ENCODE measurements at regions not wholly inside any gene's neighbourhood (a gene's known extent, or its start where the extent isn't known, plus 50 kb on each side); places are given as distances from the start of the nearest gene placed in this dataset.
"Not testable (repeated sequence)": the region's sequence is repeated elsewhere in the genome, so short reads cannot be mapped to it uniquely, and the experiment has no call there.

DNA sequence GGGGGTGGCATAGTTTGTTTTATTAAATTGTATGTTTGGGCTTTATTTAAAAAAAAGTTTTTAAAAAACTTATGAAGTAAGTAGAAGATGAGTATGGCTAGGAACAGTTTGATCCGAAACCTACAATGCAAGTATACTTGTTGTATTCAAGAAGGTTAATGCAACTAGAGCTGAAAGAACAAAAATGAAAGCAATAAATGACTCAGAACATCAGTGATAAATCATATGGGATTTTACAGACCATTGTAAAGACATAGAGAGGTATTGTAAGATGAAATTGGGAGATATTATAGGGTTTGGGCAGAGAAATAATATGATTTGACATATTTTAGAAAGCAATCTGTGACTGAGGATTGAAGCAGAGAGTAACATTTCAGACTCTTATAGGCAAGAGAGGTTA, 1135.3 kb downstream of the SLITRK5 start:
- Mint-ChIP-seq H3K9me3 (peaks cover 7% of the 10 kb centered on the region), H3K27me3 (no peaks in the 10 kb centered on the region), H3K4me3 (no peak overlapping the region), H3K4me1 (no peaks in the 10 kb centered on the region), H3K36me3 (ENCODE audit: low read depth) (no peaks in the 10 kb centered on the region), H3K27ac (no peak overlapping the region)
- ChIA-PET POLR2A (no interaction called here), CTCF (no interaction called here)
- intact Hi-C loops (cut with micrococcal nuclease): no loop called here
- ATAC-seq (ENCODE audit: low read depth) (no peak), DNase-seq (no peak)
- TF ChIP-seq, protein P1, sequence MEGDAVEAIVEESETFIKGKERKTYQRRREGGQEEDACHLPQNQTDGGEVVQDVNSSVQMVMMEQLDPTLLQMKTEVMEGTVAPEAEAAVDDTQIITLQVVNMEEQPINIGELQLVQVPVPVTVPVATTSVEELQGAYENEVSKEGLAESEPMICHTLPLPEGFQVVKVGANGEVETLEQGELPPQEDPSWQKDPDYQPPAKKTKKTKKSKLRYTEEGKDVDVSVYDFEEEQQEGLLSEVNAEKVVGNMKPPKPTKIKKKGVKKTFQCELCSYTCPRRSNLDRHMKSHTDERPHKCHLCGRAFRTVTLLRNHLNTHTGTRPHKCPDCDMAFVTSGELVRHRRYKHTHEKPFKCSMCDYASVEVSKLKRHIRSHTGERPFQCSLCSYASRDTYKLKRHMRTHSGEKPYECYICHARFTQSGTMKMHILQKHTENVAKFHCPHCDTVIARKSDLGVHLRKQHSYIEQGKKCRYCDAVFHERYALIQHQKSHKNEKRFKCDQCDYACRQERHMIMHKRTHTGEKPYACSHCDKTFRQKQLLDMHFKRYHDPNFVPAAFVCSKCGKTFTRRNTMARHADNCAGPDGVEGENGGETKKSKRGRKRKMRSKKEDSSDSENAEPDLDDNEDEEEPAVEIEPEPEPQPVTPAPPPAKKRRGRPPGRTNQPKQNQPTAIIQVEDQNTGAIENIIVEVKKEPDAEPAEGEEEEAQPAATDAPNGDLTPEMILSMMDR (IDR thresholded peaks at IDR 0.05): no peak

DNA sequence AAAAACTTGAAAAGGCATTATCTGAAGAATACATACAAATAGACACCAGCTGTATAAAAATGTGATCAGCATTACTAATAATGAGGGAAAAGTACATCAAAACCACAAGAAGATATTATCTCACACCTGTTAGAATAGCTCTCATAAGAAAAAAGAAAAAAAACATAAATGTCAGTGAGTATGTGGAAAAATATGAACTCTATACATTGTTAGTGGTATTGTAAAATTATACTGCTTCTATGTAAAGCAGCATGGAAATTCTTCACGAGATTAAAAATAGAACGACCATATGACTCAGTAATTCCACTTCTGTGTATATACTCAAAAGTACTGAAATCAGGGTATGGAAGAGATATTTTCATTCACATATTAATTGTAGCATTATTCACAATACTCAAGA, 1146.4 kb downstream of the SLITRK5 start:
- H3K4me3 Mint-ChIP-seq: no peak overlapping the region
- no peaks in the 10 kb centered on the region for H3K4me1 Mint-ChIP-seq
- H3K27ac Mint-ChIP-seq: no peak overlapping the region
- no peaks in the 10 kb centered on the region for H3K27me3 Mint-ChIP-seq
- POLR2A ChIA-PET: no interaction called here
- no peaks in the 10 kb centered on the region for H3K36me3 Mint-ChIP-seq (ENCODE audit: low read depth)
- DNase-seq (no peak), ATAC-seq (ENCODE audit: low read depth) (no peak)
- peaks cover 3% of the 10 kb centered on the region for H3K9me3 Mint-ChIP-seq
- intact Hi-C loops (cut with micrococcal nuclease): no loop called here
- CTCF ChIA-PET: no interaction called here
- TF ChIP-seq, protein P1 (IDR thresholded peaks at IDR 0.05): no peak

DNA sequence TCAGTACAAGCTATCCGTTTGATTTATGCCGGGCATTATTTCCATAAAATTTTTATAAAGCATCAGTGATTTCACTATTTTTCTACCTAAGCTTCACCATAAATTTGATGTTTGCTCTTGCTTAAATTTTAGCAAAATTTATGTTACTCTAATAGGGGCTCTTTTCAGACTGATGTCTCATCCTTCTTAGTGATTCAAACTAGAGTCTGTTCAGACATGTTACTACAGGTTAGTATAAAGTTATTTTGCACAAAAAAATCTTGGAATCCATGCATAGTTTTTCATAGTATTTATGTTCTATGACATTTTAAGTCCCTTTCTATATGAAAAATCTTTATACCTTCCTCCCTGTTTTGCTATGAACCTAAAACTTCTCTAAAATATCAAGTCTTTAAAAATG, 1151.9 kb downstream of the SLITRK5 start:
- Mint-ChIP-seq H3K4me1 (no peaks in the 10 kb centered on the region), H3K27ac (no peak overlapping the region), H3K36me3 (ENCODE audit: low read depth) (no peaks in the 10 kb centered on the region), H3K27me3 (no peaks in the 10 kb centered on the region), H3K9me3 (peaks cover 6% of the 10 kb centered on the region), H3K4me3 (no peak overlapping the region)
- intact Hi-C loops (cut with micrococcal nuclease): no loop called here
- DNase-seq (no peak), ATAC-seq (ENCODE audit: low read depth) (no peak)
- ChIA-PET CTCF (no interaction called here), POLR2A (no interaction called here)
- TF ChIP-seq, protein P1 (IDR thresholded peaks at IDR 0.05): no peak

DNA sequence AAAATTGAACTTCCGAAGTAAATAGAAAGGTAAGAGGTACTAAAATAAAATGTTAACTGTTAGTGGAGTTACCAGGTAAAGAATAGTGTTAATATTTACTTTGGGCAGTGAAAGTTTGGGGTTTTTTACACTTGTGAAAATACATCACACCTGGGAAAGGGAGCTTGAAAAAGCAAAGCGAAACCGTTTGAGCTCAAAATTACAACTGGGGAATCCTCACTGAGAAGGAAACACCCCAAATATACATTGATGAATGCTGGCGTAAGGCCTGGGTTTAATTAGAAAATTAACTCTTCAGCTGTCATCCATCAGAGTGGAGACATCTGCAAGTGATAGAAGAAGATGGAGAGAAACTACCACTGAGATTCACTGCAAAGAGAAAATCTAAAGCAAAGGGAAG, 1153.0 kb downstream of the SLITRK5 start:
- Mint-ChIP-seq H3K4me1 (no peaks in the 10 kb centered on the region), H3K4me3 (no peak overlapping the region), H3K27me3 (no peaks in the 10 kb centered on the region), H3K36me3 (ENCODE audit: low read depth) (no peaks in the 10 kb centered on the region), H3K9me3 (peaks cover 9% of the 10 kb centered on the region), H3K27ac (no peak overlapping the region)
- CTCF ChIA-PET: no interaction called here
- TF ChIP-seq, protein P1 (IDR thresholded peaks at IDR 0.05): no peak
- POLR2A ChIA-PET: no interaction called here
- DNase-seq (no peak), ATAC-seq (ENCODE audit: low read depth) (no peak)
- intact Hi-C loops (cut with micrococcal nuclease): no loop called here

DNA sequence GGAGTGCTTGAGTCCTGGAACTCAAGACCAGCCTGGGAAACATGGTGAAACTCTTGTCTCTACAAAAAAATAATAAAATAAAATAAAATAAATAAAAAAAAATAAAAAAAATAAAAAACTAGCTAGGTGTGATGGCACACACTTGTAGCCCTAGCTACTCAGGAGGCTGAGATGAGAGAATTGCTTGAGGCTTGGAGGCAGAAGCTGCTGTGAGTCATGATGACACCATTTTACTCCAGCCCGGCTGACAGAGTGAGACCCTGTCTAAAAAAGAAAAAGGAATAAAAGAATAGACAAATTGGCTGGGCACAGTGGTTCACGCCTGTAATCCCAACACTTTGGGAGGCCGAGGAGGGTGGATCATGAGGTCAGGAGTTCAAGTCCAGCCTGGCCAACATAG, 1168.9 kb downstream of the SLITRK5 start:
- ATAC-seq (ENCODE audit: low read depth): no peak
- POLR2A ChIA-PET: no interaction called here
- TF ChIP-seq, protein P1 (IDR thresholded peaks at IDR 0.05): no peak
- no peak overlapping the region for H3K4me3 Mint-ChIP-seq
- H3K27ac Mint-ChIP-seq: no peak overlapping the region
- H3K9me3 Mint-ChIP-seq: peaks cover 6% of the 10 kb centered on the region
- CTCF ChIA-PET: no interaction called here
- no peak for DNase-seq
- H3K4me1 Mint-ChIP-seq: no peaks in the 10 kb centered on the region
- H3K27me3 Mint-ChIP-seq: no peaks in the 10 kb centered on the region
- intact Hi-C loops (cut with micrococcal nuclease): no loop called here
- H3K36me3 Mint-ChIP-seq (ENCODE audit: low read depth): no peaks in the 10 kb centered on the region

DNA sequence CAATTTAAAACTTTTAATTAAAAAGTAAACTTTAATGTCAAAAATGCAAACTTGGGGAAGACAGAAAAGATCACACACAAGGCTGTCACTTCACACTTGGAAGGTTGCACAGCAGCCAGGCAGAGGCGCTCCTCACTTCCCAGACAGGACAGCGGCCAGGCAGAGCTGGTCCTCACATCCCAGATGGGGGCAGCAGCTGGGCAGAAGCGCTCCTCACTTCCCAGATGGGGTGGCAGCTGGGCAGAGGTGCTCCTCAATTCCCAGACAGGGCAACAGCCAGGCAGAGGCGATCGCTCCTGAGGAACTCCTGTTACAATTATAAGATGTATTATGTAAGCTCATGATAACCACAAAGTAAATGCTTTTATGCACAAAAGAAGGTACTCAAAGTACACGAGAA, 1181.1 kb downstream of the SLITRK5 start:
- H3K4me3 Mint-ChIP-seq; intact Hi-C loops (cut with micrococcal nuclease); H3K27me3 Mint-ChIP-seq; ATAC-seq (ENCODE audit: low read depth); H3K36me3 Mint-ChIP-seq (ENCODE audit: low read depth); H3K4me1 Mint-ChIP-seq; H3K9me3 Mint-ChIP-seq; CTCF ChIA-PET; DNase-seq; POLR2A ChIA-PET; H3K27ac Mint-ChIP-seq: not testable (repeated sequence)
